ENCODE measurements at regions not wholly inside any gene's neighbourhood (a gene's known extent, or its start where the extent isn't known, plus 50 kb on each side); places are given as distances from the start of the nearest gene placed in this dataset.

GRCh38 chr11:127070808-127071207 lies 70.2 kb upstream of the KIRREL3 start:
- no peak for DNase-seq (ENCODE audit: low spot score)
- H3K27ac Mint-ChIP-seq, result no peak overlapping the region

More at GRCh38 chr11:127070808-127071207, 70.2 kb upstream of the KIRREL3 start:
- Histone ChIP-seq H3K4me3 (no peak overlapping the region), H3K9me2 (ENCODE audit: insufficient read depth) (no peaks in the 10 kb centered on the region), H2AFZ (no peak overlapping the region), H3K4me2 (no peak overlapping the region), H3K4me1 (ENCODE audit: insufficient read depth) (peaks cover 5% of the 10 kb centered on the region), H3K27ac (ENCODE audit: low read depth) (no peak overlapping the region), H3K27me3 (ENCODE audit: insufficient read depth) (no peaks in the 10 kb centered on the region), H3K36me3 (ENCODE audit: insufficient read depth) (no peaks in the 10 kb centered on the region), H4K20me1 (replicated peaks; ENCODE audit: insufficient read depth) (no peaks in the 10 kb centered on the region), H3K79me2 (replicated peaks; ENCODE audit: insufficient read depth) (no peaks in the 10 kb centered on the region), H3F3A (replicated peaks; ENCODE audit: low read depth) (no peaks in the 10 kb centered on the region)
- peaks cover 4% of the 10 kb centered on the region for H3K27me3 Mint-ChIP-seq (ENCODE audit: insufficient read depth, low read depth, poor library complexity)
- ATAC-seq, result no peak
- peaks cover 10% of the 10 kb centered on the region for H3K4me1 Mint-ChIP-seq
- H3K9me3 Mint-ChIP-seq, result no peaks in the 10 kb centered on the region
- no peaks in the 10 kb centered on the region for H3K36me3 Mint-ChIP-seq (ENCODE audit: low read depth)
- TF ChIP-seq NANOG (IDR thresholded peaks at IDR 0.05; ENCODE audit: borderline replicate concordance), result no peak
- no peak for TF ChIP-seq STAT1 (IDR thresholded peaks at IDR 0.05; ENCODE audit: unreplicated experiment)
- TF ChIP-seq, protein P1, sequence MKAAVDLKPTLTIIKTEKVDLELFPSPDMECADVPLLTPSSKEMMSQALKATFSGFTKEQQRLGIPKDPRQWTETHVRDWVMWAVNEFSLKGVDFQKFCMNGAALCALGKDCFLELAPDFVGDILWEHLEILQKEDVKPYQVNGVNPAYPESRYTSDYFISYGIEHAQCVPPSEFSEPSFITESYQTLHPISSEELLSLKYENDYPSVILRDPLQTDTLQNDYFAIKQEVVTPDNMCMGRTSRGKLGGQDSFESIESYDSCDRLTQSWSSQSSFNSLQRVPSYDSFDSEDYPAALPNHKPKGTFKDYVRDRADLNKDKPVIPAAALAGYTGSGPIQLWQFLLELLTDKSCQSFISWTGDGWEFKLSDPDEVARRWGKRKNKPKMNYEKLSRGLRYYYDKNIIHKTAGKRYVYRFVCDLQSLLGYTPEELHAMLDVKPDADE (IDR thresholded peaks at IDR 0.05), result no peak
- no peak for TF ChIP-seq EZH2 (IDR thresholded peaks at IDR 0.05; ENCODE audit: low read depth, unreplicated experiment)
- no peak for TF ChIP-seq JUNB (IDR thresholded peaks at IDR 0.05; ENCODE audit: unreplicated experiment)
- TF ChIP-seq EZH2phosphoT487 (IDR thresholded peaks at IDR 0.05; ENCODE audit: unreplicated experiment), result no peak
- no peak for TF ChIP-seq ZNF114 (CRISPR knock-in tag; IDR thresholded peaks at IDR 0.05)
- no peak for TF ChIP-seq ZNF331 (CRISPR knock-in tag; IDR thresholded peaks at IDR 0.05; ENCODE audit: low read depth)
- no peak for TF ChIP-seq CREB1 (CRISPR knock-in tag; IDR thresholded peaks at IDR 0.05; ENCODE audit: low read depth)
- no peak for TF ChIP-seq ZNF462 (CRISPR knock-in tag; IDR thresholded peaks at IDR 0.05)
- no peak for TF ChIP-seq POLR2AphosphoS5 (IDR thresholded peaks at IDR 0.05; ENCODE audit: low read depth)
- TF ChIP-seq CTCF (conservative IDR thresholded peaks at IDR 0.05; ENCODE audit: low read depth in 2 of 2), result no peak
- no peak for TF ChIP-seq REST (IDR thresholded peaks at IDR 0.05; ENCODE audit: unreplicated experiment)
- no peak overlapping the region for H3K4me3 Mint-ChIP-seq

Data from GM23338 (cell line).